ENCODE measurements at regions not wholly inside any gene's neighbourhood (a gene's known extent, or its start where the extent isn't known, plus 50 kb on each side); places are given as distances from the start of the nearest gene placed in this dataset.

- no peak overlapping the region for H3K4me3 ChIP-seq (ENCODE audit: low read depth, low read length)
- DNase-seq (ENCODE audit: low read depth) = peak; percentile 89
Measured at GRCh38 chr11:27934830-27935145, 173.2 kb downstream of the KIF18A start.

GRCh38 chr11:27933992-27934829 is 173.7 kb downstream of the KIF18A start:
- in situ Hi-C loops (cut with HindIII; ENCODE audit: low sequenced_read_pairs) = no loop called here
- no peak for TF ChIP-seq CTCF (IDR thresholded peaks at IDR 0.05; ENCODE audit: low read depth, low read length, missing control alignments)
- no peak overlapping the region for H3K4me3 ChIP-seq (ENCODE audit: low read depth, low read length)
- peak; percentile 95 for DNase-seq (ENCODE audit: low read depth)

More at GRCh38 chr11:27934830-27935145, 173.2 kb downstream of the KIF18A start:
- TF ChIP-seq CTCF (IDR thresholded peaks at IDR 0.05; ENCODE audit: low read depth, low read length, missing control alignments) = no peak
- in situ Hi-C loops (cut with HindIII; ENCODE audit: low sequenced_read_pairs) = no loop called here

- H3K4me3 ChIP-seq (ENCODE audit: low read depth, low read length) = no peak overlapping the region
- no peak for TF ChIP-seq CTCF (IDR thresholded peaks at IDR 0.05; ENCODE audit: low read depth, low read length, missing control alignments)
- in situ Hi-C loops (cut with HindIII; ENCODE audit: low sequenced_read_pairs) = no loop called here
- no peak for DNase-seq (ENCODE audit: low read depth)
Measured at GRCh38 chr11:27931770-27932169, 176.2 kb downstream of the KIF18A start.

GRCh38 chr11:27930946-27931345 is 177.0 kb downstream of the KIF18A start:
- TF ChIP-seq CTCF (IDR thresholded peaks at IDR 0.05; ENCODE audit: low read depth, low read length, missing control alignments) = no peak
- no peak for DNase-seq (ENCODE audit: low read depth)
- H3K4me3 ChIP-seq (ENCODE audit: low read depth, low read length) = no peak overlapping the region
- in situ Hi-C loops (cut with HindIII; ENCODE audit: low sequenced_read_pairs) = no loop called here

- no peak for TF ChIP-seq CTCF (IDR thresholded peaks at IDR 0.05; ENCODE audit: low read depth, low read length, missing control alignments)
- H3K4me3 ChIP-seq (ENCODE audit: low read depth, low read length) = no peak overlapping the region
- DNase-seq (ENCODE audit: low read depth) = no peak
- in situ Hi-C loops (cut with HindIII; ENCODE audit: low sequenced_read_pairs) = loop anchor here (10.0 kb wide), 1 partner anchor 204 kb away; no protein-coding TSS in a partner anchor
Measured at GRCh38 chr11:27928809-27929208, 179.1 kb downstream of the KIF18A start.

- in situ Hi-C loops (cut with HindIII; ENCODE audit: low sequenced_read_pairs) = loop anchor here (10.0 kb wide), 1 partner anchor 202 kb away; no protein-coding TSS in a partner anchor
- TF ChIP-seq CTCF (IDR thresholded peaks at IDR 0.05; ENCODE audit: low read depth, low read length, missing control alignments) = no peak
- DNase-seq (ENCODE audit: low read depth) = peak; percentile 83
Measured at GRCh38 chr11:27926981-27927481, 180.9 kb downstream of the KIF18A start.

More at GRCh38 chr11:27926981-27927481, 180.9 kb downstream of the KIF18A start:
- no peak overlapping the region for H3K4me3 ChIP-seq (ENCODE audit: low read depth, low read length)
